ENCODE measurements at regions not wholly inside any gene's neighbourhood (a gene's known extent, or its start where the extent isn't known, plus 50 kb on each side); places are given as distances from the start of the nearest gene placed in this dataset.
"Not testable (repeated sequence)": the region's sequence is repeated elsewhere in the genome, so short reads cannot be mapped to it uniquely, and the experiment has no call there.

GRCh38 chr10:105644091-105644490, 1003.0 kb downstream of the SORCS3 start:
- DNase-seq (ENCODE audit: low spot score) = no peak

- no peak for DNase-seq (ENCODE audit: low spot score)
Observed at GRCh38 chr10:105643660-105644059, 1002.6 kb downstream of the SORCS3 start.

- DNase-seq (ENCODE audit: low spot score) = no peak
Observed at GRCh38 chr10:105634281-105634680, 993.2 kb downstream of the SORCS3 start.

- no peak for DNase-seq (ENCODE audit: low spot score)
Observed at GRCh38 chr10:105615715-105616365, 974.8 kb downstream of the SORCS3 start.

GRCh38 chr10:105611244-105611798, 970.2 kb downstream of the SORCS3 start:
- no peak for DNase-seq (ENCODE audit: low spot score)

- no peak for DNase-seq (ENCODE audit: low spot score)
Observed at GRCh38 chr10:105609451-105609850, 968.4 kb downstream of the SORCS3 start.

- no peak for DNase-seq (ENCODE audit: low spot score)
Observed at GRCh38 chr10:105605918-105606317, 964.8 kb downstream of the SORCS3 start.

- no peak for DNase-seq (ENCODE audit: low spot score)
Observed at GRCh38 chr10:105605104-105605503, 964.0 kb downstream of the SORCS3 start.

GRCh38 chr10:105598207-105598606, 957.1 kb downstream of the SORCS3 start:
- DNase-seq (ENCODE audit: low spot score) = no peak

GRCh38 chr10:105597312-105597711, 956.2 kb downstream of the SORCS3 start:
- DNase-seq (ENCODE audit: low spot score) = no peak

GRCh38 chr10:105596749-105597148, 955.7 kb downstream of the SORCS3 start:
- no peak for DNase-seq (ENCODE audit: low spot score)

- DNase-seq (ENCODE audit: low spot score) = no peak
Observed at GRCh38 chr10:105594296-105594695, 953.2 kb downstream of the SORCS3 start.

GRCh38 chr10:105592468-105592867, 951.4 kb downstream of the SORCS3 start:
- DNase-seq (ENCODE audit: low spot score) = no peak

- no peak for DNase-seq (ENCODE audit: low spot score)
Observed at GRCh38 chr10:105586451-105587098, 945.5 kb downstream of the SORCS3 start.

- DNase-seq (ENCODE audit: low spot score) = no peak
Observed at GRCh38 chr10:105585753-105586152, 944.7 kb downstream of the SORCS3 start.

- no peak for DNase-seq (ENCODE audit: low spot score)
Observed at GRCh38 chr10:105585171-105585570, 944.1 kb downstream of the SORCS3 start.

GRCh38 chr10:105579112-105579511, 938.0 kb downstream of the SORCS3 start:
- no peak for DNase-seq (ENCODE audit: low spot score)

GRCh38 chr10:105577865-105578607, 936.9 kb downstream of the SORCS3 start:
- no peak for DNase-seq (ENCODE audit: low spot score)

- DNase-seq (ENCODE audit: low spot score) = no peak
Observed at GRCh38 chr10:105559333-105560097, 918.4 kb downstream of the SORCS3 start.

GRCh38 chr10:105550453-105550852, 909.4 kb downstream of the SORCS3 start:
- not testable (repeated sequence) for DNase-seq (ENCODE audit: low spot score)

- DNase-seq (ENCODE audit: low spot score) = no peak
Observed at GRCh38 chr10:105549731-105550130, 908.6 kb downstream of the SORCS3 start.

GRCh38 chr10:105545101-105545500, 904.0 kb downstream of the SORCS3 start:
- no peak for DNase-seq (ENCODE audit: low spot score)
